Smooth muscle cell (in vitro differentiated cells): ENCODE measurements at regions not wholly inside any gene's neighbourhood (a gene's known extent, or its start where the extent isn't known, plus 50 kb on each side); places are given as distances from the start of the nearest gene placed in this dataset.

Experiments
- DNase-seq: peaks from one replicate; lab custom pipeline; 2025; ENCODE audit not compliant: unreplicated experiment; lab: John Stamatoyannopoulos, UW
- H2AFZ ChIP-seq: fragments of 200-600 bp; sonication (generic); 2 replicates; pipeline ENCODE4 v1.6.0; 2016; ENCODE audit warnings: antibody characterized with exemption, low read depth, mild to moderate bottlenecking
- H3F3A ChIP-seq: fragments of 200-600 bp; sonication (generic); 2 replicates; pipeline ENCODE4 v1.6.0; 2017; ENCODE audit warnings: antibody characterized with exemption, low read depth
- H3K27ac ChIP-seq: fragments of 200-600 bp; sonication (generic); 2 replicates; pipeline ENCODE4 v1.5.1; 2016; ENCODE audit warnings: low read depth, mild to moderate bottlenecking
- H3K27me3 ChIP-seq: fragments of 200-600 bp; sonication (generic); 2 replicates; pipeline ENCODE4 v1.6.1; 2016; ENCODE audit warnings: low read depth, mild to moderate bottlenecking
- H3K36me3 ChIP-seq: fragments of 200-600 bp; sonication (generic); 2 replicates; pipeline ENCODE4 v1.5.1; 2016; ENCODE audit warnings: low read depth
- H3K4me1 ChIP-seq: fragments of 200-600 bp; sonication (generic); 2 replicates; pipeline ENCODE4 v1.5.1; 2016; ENCODE audit warnings: low read depth
- H3K4me2 ChIP-seq: fragments of 200-600 bp; sonication (generic); 2 replicates; pipeline ENCODE4 v1.6.0; 2016; ENCODE audit warnings: mild to moderate bottlenecking
- H3K4me3 ChIP-seq: fragments of 200-600 bp; sonication (generic); 2 replicates; pipeline ENCODE4 v1.5.1; 2016; ENCODE audit warnings: mild to moderate bottlenecking
- H3K79me2 ChIP-seq: fragments of 200-600 bp; sonication (generic); 2 replicates; pipeline ENCODE4 v1.6.0; 2016; ENCODE audit warnings: low read depth, mild to moderate bottlenecking
- H3K9ac ChIP-seq: fragments of 200-600 bp; sonication (generic); 2 replicates; pipeline ENCODE4 v1.6.0; 2016; ENCODE audit warnings: low read depth
- H3K9me3 ChIP-seq: fragments of 200-600 bp; sonication (generic); replicated peaks from 2 replicates; pipeline ENCODE4 v1.5.1; 2016; ENCODE audit warnings: low read depth
- H4K20me1 ChIP-seq: fragments of 200-600 bp; sonication (generic); 2 replicates; pipeline ENCODE4 v1.6.0; 2016; ENCODE audit warnings: low read depth
- CTCF ChIP-seq: fragments of 200-600 bp; sonication (generic); IDR thresholded peaks from 2 replicates; pipeline ENCODE4 v1.5.1; 2017; ENCODE audit warnings: borderline replicate concordance, mild to moderate bottlenecking, antibody characterized with exemption; ENCODE audit not compliant: insufficient read depth, poor library complexity, severe bottlenecking
- WGBS: methylation state at CpG from one replicate; pipeline ENCODE4 v1.1.7; 2016; ENCODE audit warnings: low lambda C conversion rate; 5-methylcytosine and 5-hydroxymethylcytosine counted together

GRCh38 chr6:77340331-77340730 is 123.0 kb downstream of the HTR1B start:
- DNase-seq: no peak
- Histone ChIP-seq H3K27ac (no peak overlapping the region), H3K36me3 (no peaks in the 10 kb centered on the region), H3K79me2 (no peaks in the 10 kb centered on the region), H3K4me1 (no peaks in the 10 kb centered on the region), H3K4me3 (no peak overlapping the region), H2AFZ (no peak overlapping the region), H3K9me3 (no peaks in the 10 kb centered on the region), H3K4me2 (no peak overlapping the region), H3K9ac (no peak overlapping the region), H3K27me3 (no peaks in the 10 kb centered on the region), H3F3A (no peaks in the 10 kb centered on the region), H4K20me1 (no peaks in the 10 kb centered on the region)
- 68% methylated on average over 4 of the region's 4 CpGs for WGBS
- no peak for TF ChIP-seq CTCF

DNA sequence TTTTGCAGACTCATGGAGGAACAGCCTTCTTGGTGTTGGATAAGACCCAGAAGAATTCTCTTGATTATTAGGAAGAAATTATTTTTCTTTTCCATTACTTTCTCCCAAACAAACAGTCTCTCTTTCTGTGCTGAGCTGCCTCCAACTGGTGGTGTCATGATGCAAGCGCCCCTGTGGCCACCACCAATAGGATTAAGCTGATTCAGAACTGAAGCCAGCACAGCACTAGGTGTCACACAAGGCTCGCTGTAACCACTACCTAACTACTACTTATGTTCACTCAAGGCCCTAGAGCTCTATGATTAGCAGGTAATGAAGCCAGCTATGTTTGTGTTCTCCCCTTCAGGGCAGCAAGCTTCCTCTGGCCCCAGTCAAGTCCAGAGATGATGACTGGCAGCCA is 123.4 kb downstream of the HTR1B start:
- H3K27ac ChIP-seq: no peak overlapping the region
- H3K4me2 ChIP-seq: no peak overlapping the region
- H4K20me1 ChIP-seq: no peaks in the 10 kb centered on the region
- H3F3A ChIP-seq: no peaks in the 10 kb centered on the region
- H3K79me2 ChIP-seq: no peaks in the 10 kb centered on the region
- no peaks in the 10 kb centered on the region for H3K4me1 ChIP-seq
- H3K9me3 ChIP-seq: no peaks in the 10 kb centered on the region
- H2AFZ ChIP-seq: no peak overlapping the region
- no peak overlapping the region for H3K4me3 ChIP-seq
- no peak for DNase-seq
- H3K9ac ChIP-seq: no peak overlapping the region
- no peaks in the 10 kb centered on the region for H3K36me3 ChIP-seq
- no peak for TF ChIP-seq CTCF
- 95% methylated on average over 2 of the region's 2 CpGs for WGBS
- no peaks in the 10 kb centered on the region for H3K27me3 ChIP-seq

DNA sequence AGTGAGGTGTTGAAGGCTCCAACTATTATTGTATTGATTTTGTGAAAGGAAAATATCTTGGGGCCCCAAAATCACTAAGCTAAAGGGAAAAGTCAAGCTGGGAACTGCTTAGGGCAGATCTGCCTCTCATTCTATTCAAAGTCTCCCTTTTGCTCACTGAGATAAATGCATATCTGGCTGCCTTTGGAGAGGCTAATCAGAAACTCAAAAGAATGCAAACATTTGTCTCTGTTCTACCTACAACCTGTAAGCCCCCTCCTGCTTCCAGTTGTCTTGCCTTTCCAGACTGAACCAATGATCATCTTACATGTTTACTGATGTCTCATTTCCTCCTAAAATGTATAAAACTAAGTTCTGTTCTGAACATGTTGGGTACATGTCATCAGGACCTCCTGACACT is 125.9 kb downstream of the HTR1B start:
- Histone ChIP-seq H3K4me2 (no peak overlapping the region), H2AFZ (no peak overlapping the region), H3K9ac (no peak overlapping the region), H3F3A (no peaks in the 10 kb centered on the region), H3K4me3 (no peak overlapping the region), H4K20me1 (no peaks in the 10 kb centered on the region), H3K79me2 (no peaks in the 10 kb centered on the region), H3K27ac (no peak overlapping the region), H3K9me3 (no peaks in the 10 kb centered on the region), H3K27me3 (no peaks in the 10 kb centered on the region), H3K4me1 (no peaks in the 10 kb centered on the region), H3K36me3 (no peaks in the 10 kb centered on the region)
- DNase-seq: no peak
- TF ChIP-seq CTCF: no peak

- Histone ChIP-seq H3K36me3 (no peaks in the 10 kb centered on the region), H3K9ac (no peak overlapping the region), H3K4me2 (no peak overlapping the region), H3K4me3 (no peak overlapping the region), H4K20me1 (no peaks in the 10 kb centered on the region), H3F3A (no peaks in the 10 kb centered on the region), H3K79me2 (no peaks in the 10 kb centered on the region), H3K4me1 (no peaks in the 10 kb centered on the region), H3K9me3 (no peaks in the 10 kb centered on the region), H2AFZ (no peak overlapping the region), H3K27me3 (no peaks in the 10 kb centered on the region), H3K27ac (no peak overlapping the region)
- no peak for TF ChIP-seq CTCF
- 92% methylated on average over 3 of the region's 3 CpGs for WGBS
- no peak for DNase-seq
These were observed 129.2 kb downstream of the HTR1B start for GRCh38 chr6:77334093-77334492.
